Lower leg skin (tissue), 3 donors: ENCODE measurements at regions not wholly inside any gene's neighbourhood (a gene's known extent, or its start where the extent isn't known, plus 50 kb on each side); places are given as distances from the start of the nearest gene placed in this dataset.

ENCODE experiments used
- CTCF ChIP-seq, 3 donors: fragments of 450-650 bp; IDR thresholded peaks; one replicate each; pipeline ENCODE4 v1.5.1; 2016; ENCODE audit warnings: antibody characterized with exemption in 3 of 3, mild to moderate bottlenecking in 3 of 3, moderate library complexity in 2 of 3
- POLR2A ChIP-seq, 2 donors: fragments of 450-650 bp; IDR thresholded peaks; one replicate each; pipeline ENCODE4 v1.6.1; 2016 to 2017; ENCODE audit warnings: antibody characterized with exemption in 2 of 2, mild to moderate bottlenecking in 1 of 2, moderate library complexity in 1 of 2

DNA sequence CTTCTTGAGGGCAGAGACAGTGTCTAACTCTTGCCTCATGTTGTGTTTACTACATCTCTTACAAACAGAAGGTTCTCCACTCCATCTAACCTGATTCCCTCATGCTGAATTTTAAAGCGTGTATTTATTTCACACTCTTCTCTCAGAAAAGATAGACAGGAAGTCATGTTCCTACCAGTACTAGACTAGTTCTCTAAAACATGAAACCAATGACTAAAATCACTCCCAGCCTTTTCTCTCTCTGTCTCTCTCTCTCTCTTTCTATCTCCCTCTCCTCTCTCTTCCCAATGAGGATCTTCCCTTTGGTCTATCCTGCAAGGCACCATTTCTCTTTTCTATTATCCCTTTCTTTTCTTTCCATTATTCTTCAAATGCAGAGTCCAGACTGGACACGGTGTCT lies 391.9 kb upstream of the CADM1 start:
- TF ChIP-seq POLR2A (IDR thresholded peaks at IDR 0.05) (no peak), CTCF (IDR thresholded peaks at IDR 0.05) (no peak)
